ENCODE measurements at regions not wholly inside any gene's neighbourhood (a gene's known extent, or its start where the extent isn't known, plus 50 kb on each side); places are given as distances from the start of the nearest gene placed in this dataset.
"Not testable (repeated sequence)": the region's sequence is repeated elsewhere in the genome, so short reads cannot be mapped to it uniquely, and the experiment has no call there.

DNA sequence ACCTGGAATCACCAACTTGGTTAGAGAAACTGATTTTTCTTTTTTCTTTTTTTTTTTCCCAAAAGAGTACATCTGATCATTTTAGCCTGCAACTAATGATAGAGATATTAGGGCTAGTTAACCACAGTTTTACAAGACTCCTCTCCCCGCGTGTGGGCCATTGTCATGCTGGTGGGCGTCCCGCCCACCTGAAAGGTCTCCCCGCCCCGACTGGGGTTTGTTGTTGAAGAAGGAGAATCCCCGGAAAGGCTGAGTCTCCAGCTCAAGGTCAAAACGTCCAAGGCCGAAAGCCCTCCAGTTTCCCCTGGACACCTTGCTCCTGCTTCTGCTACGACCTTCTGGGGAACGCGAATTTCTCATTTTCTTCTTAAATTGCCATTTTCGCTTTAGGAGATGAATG, 162.0 kb downstream of the RTL9 start:
- TF ChIP-seq, protein P1, sequence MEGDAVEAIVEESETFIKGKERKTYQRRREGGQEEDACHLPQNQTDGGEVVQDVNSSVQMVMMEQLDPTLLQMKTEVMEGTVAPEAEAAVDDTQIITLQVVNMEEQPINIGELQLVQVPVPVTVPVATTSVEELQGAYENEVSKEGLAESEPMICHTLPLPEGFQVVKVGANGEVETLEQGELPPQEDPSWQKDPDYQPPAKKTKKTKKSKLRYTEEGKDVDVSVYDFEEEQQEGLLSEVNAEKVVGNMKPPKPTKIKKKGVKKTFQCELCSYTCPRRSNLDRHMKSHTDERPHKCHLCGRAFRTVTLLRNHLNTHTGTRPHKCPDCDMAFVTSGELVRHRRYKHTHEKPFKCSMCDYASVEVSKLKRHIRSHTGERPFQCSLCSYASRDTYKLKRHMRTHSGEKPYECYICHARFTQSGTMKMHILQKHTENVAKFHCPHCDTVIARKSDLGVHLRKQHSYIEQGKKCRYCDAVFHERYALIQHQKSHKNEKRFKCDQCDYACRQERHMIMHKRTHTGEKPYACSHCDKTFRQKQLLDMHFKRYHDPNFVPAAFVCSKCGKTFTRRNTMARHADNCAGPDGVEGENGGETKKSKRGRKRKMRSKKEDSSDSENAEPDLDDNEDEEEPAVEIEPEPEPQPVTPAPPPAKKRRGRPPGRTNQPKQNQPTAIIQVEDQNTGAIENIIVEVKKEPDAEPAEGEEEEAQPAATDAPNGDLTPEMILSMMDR (IDR thresholded peaks at IDR 0.05), result not testable (repeated sequence)
- not testable (repeated sequence) for TF ChIP-seq POLR2AphosphoS5 (IDR thresholded peaks at IDR 0.05; ENCODE audit: low read depth, low read length)

Data from Panc1 (cell line).